HG03442 (cell line): ENCODE measurements at regions not wholly inside any gene's neighbourhood (a gene's known extent, or its start where the extent isn't known, plus 50 kb on each side); places are given as distances from the start of the nearest gene placed in this dataset.

Source experiments
- ATAC-seq: cut with Tn5 transposase; IDR thresholded peaks from one replicate; pipeline ENCODE4 v1.9.1; 2021; ENCODE audit warnings: mild to moderate bottlenecking, moderate library complexity; ENCODE audit not compliant: unreplicated experiment

- ATAC-seq: no peak
These were observed 105.0 kb upstream of the ALDH1B1 start for GRCh38 chr9:38287420-38287985.

- no peak for ATAC-seq
These were observed 105.7 kb upstream of the ALDH1B1 start for GRCh38 chr9:38286766-38287165.

- no peak for ATAC-seq
These were observed 106.1 kb upstream of the ALDH1B1 start for GRCh38 chr9:38286357-38286756.

- ATAC-seq: no peak
These were observed 107.3 kb upstream of the ALDH1B1 start for GRCh38 chr9:38285236-38285635.

- no peak for ATAC-seq
These were observed 107.9 kb upstream of the ALDH1B1 start for GRCh38 chr9:38284588-38285051.

- ATAC-seq: no peak
These were observed 108.4 kb upstream of the ALDH1B1 start for GRCh38 chr9:38284039-38284575.

- no peak for ATAC-seq
These were observed 109.7 kb upstream of the ALDH1B1 start for GRCh38 chr9:38282756-38283155.

GRCh38 chr9:38281917-38282316 lies 110.6 kb upstream of the ALDH1B1 start:
- ATAC-seq: no peak

GRCh38 chr9:38281196-38281595 lies 111.3 kb upstream of the ALDH1B1 start:
- ATAC-seq: no peak

GRCh38 chr9:38280251-38280800 lies 112.2 kb upstream of the ALDH1B1 start:
- no peak for ATAC-seq

GRCh38 chr9:38278931-38279679 lies 113.4 kb upstream of the ALDH1B1 start:
- ATAC-seq: no peak

- ATAC-seq: no peak
These were observed 114.0 kb upstream of the ALDH1B1 start for GRCh38 chr9:38278457-38278856.

GRCh38 chr9:38277601-38278200 lies 114.8 kb upstream of the ALDH1B1 start:
- ATAC-seq: no peak

GRCh38 chr9:38276771-38277439 lies 115.6 kb upstream of the ALDH1B1 start:
- no peak for ATAC-seq

- no peak for ATAC-seq
These were observed 117.7 kb upstream of the ALDH1B1 start for GRCh38 chr9:38274800-38275199.

- ATAC-seq: no peak
These were observed 119.8 kb upstream of the ALDH1B1 start for GRCh38 chr9:38272710-38273109.

GRCh38 chr9:38271666-38272241 lies 120.7 kb upstream of the ALDH1B1 start:
- no peak for ATAC-seq

- ATAC-seq: no peak
These were observed 122.7 kb upstream of the ALDH1B1 start for GRCh38 chr9:38269775-38270174.

- no peak for ATAC-seq
These were observed 129.0 kb upstream of the ALDH1B1 start for GRCh38 chr9:38263532-38263931.

GRCh38 chr9:38259519-38260218 lies 132.8 kb upstream of the ALDH1B1 start:
- no peak for ATAC-seq
